Heart right ventricle (tissue), 16 donors: ENCODE measurements at regions not wholly inside any gene's neighbourhood (a gene's known extent, or its start where the extent isn't known, plus 50 kb on each side); places are given as distances from the start of the nearest gene placed in this dataset.

Experiments used
- ATAC-seq, 8 donors: fragments of 200-7000 bp; cut with Tn5 transposase; one replicate each; pipeline ENCODE4 v1.9.1; 2020; ENCODE audit warnings: mild to moderate bottlenecking in 8 of 8, moderate library complexity in 8 of 8, moderate number of reproducible peaks in 1 of 8
- DNase-seq, 2 donors: peaks; one replicate each; pipeline ENCODE4 v3.0.0-alpha.2; 2020
- H3K27ac ChIP-seq, 10 donors: fragments of 200-600 bp; sonication (generic) in 2 of 10; one replicate each; pipeline versions ENCODE4 v1.5.0 to v1.8.0; 2020 to 2022; ENCODE audit warnings: mild to moderate bottlenecking in 3 of 10
- H3K27me3 ChIP-seq, 7 donors: fragments of 200-600 bp; one replicate each; pipeline ENCODE4 v1.8.0; 2021 to 2022; ENCODE audit warnings: mild to moderate bottlenecking in 2 of 7
- H3K36me3 ChIP-seq, 9 donors: fragments of 200-600 bp; sonication (generic) in 1 of 9; one replicate each; pipeline versions ENCODE4 v1.5.0 to v1.8.0; 2020 to 2022; ENCODE audit warnings: mild to moderate bottlenecking in 2 of 9
- H3K4me1 ChIP-seq, 9 donors: fragments of 200-600 bp; sonication (generic) in 1 of 9; one replicate each; pipeline versions ENCODE4 v1.5.0 to v1.8.0; 2020 to 2022; ENCODE audit warnings: mild to moderate bottlenecking in 4 of 9
- H3K4me3 ChIP-seq, 10 donors: fragments of 200-600 bp; sonication (generic) in 2 of 10; one replicate each; pipeline versions ENCODE4 v1.5.0 to v1.8.0; 2020 to 2022; ENCODE audit warnings: mild to moderate bottlenecking in 7 of 10, moderate library complexity in 2 of 10
- H3K9me3 ChIP-seq, 11 donors: fragments of 200-600 bp in 10 of 11; sonication (generic) in 2 of 11; one replicate each; pipeline versions ENCODE4 v1.5.0 to v1.8.0; 2013 to 2022; ENCODE audit warnings: mild to moderate bottlenecking in 2 of 11, control low read depth in 1 of 11, moderate library complexity in 1 of 11
- CTCF ChIP-seq, 9 donors: fragments of 200-600 bp; sonication (generic) in 2 of 9; IDR thresholded peaks; one replicate each; pipeline versions ENCODE4 v1.5.0 to v1.8.0; 2021 to 2022; ENCODE audit warnings: antibody characterized with exemption in 9 of 9, mild to moderate bottlenecking in 5 of 9, moderate library complexity in 1 of 9
- WGBS, 2 donors: extraction: QIAGEN DNeasy Blood & Tissue Kit; methylation state at CpG; one replicate each; pipeline ENCODE4 v1.1.7; 2013; ENCODE audit warnings: inconsistent platforms in 1 of 2; 5-methylcytosine and 5-hydroxymethylcytosine counted together
- intact Hi-C, 10 donors: fragments of 100-400 bp; cut with DNase I; formaldehyde crosslinking; loops; one replicate each; pipeline versions ENCODE4 v1.11.1 to v1.14.2; 2022
- donor health status: Arrhythmogenic right ventricular cardiomyopathy.
- donor health status: ischemic (EF 13 %, LVEDD 7.1; RV severe dilation, severe dysfunction).
- donor health status: healthy with polysubstance abuse.
- donor health status: DM: no; HTN: yes; CAD: no.
- donor health status: DM: no; HTN: no; CAD: no.
- donor health status: ischemic (EF 25% LVEDD 6.9; RV normal size, moderate dysfunction).
- donor health status: ischemic (EF 25% LVEDD 5.7; RV mildly dilated, moderate dysfunction).
- donor health status: healthy.
- donor health status: DM: yes; HTN: yes; CAD: no.
- donor health status: Ischemic cardiomyopathy.
- donor health status: ischemic (EF 35%, LVEDD 5.7; RV mildly dilated, moderate dysfunction).
- donor health status: nonischemic (EF 11% LVEDD 7.7; RV severe dilation, severe dysfunction).
- donor health status: DM: yes; HTN: yes; CAD: no.
- donor health status: PGD.
- donor health status: ischemic (EF 29% LVEDD 5.4; RV normal size, mild dysfunction).
- donor health status: nonischemic (EF 23%, LVEDD 6.1; RV moderate dilation, normal function).

- no peak overlapping the region for H3K27ac ChIP-seq
- no peak for TF ChIP-seq CTCF (IDR thresholded peaks at IDR 0.05)
- H3K36me3 ChIP-seq = peaks cover 0 to 22% (median 0%) of the 10 kb centered on the region in 9 donors
- 92 to 97% methylated on average over 1 of the region's 1 CpG for WGBS, 2 donors
- H3K4me3 ChIP-seq = no peak overlapping the region
- peaks cover 0 to 32% (median 6%) of the 10 kb centered on the region in 9 donors for H3K4me1 ChIP-seq
- ATAC-seq (no peak), DNase-seq (no peak)
- intact Hi-C loops = no loop called here
- peaks cover 0 to 6% (median 0%) of the 10 kb centered on the region in 11 donors for H3K9me3 ChIP-seq
- no peaks in the 10 kb centered on the region for H3K27me3 ChIP-seq
Measured at GRCh38 chr13:73991384-73991783, 142.8 kb downstream of the KLF12 start.

- no peak for TF ChIP-seq CTCF (IDR thresholded peaks at IDR 0.05)
- H3K9me3 ChIP-seq = peaks cover 0 to 6% (median 0%) of the 10 kb centered on the region in 11 donors
- no peaks in the 10 kb centered on the region for H3K27me3 ChIP-seq
- H3K27ac ChIP-seq = no peak overlapping the region
- DNase-seq = no peak
- peaks cover 0 to 21% (median 0%) of the 10 kb centered on the region in 9 donors for H3K36me3 ChIP-seq
- intact Hi-C loops = no loop called here
- H3K4me1 ChIP-seq = peaks cover 2 to 39% (median 25%) of the 10 kb centered on the region in 9 donors
- peak in 1 of 8 donors; percentile 21 for ATAC-seq
- H3K4me3 ChIP-seq = no peak overlapping the region
- WGBS, 2 donors = 91 to 92% methylated on average over 4 of the region's 4 CpGs
Measured at GRCh38 chr13:73989244-73989843, 144.9 kb downstream of the KLF12 start.

- H3K27me3 ChIP-seq = no peaks in the 10 kb centered on the region
- no peak overlapping the region for H3K27ac ChIP-seq
- H3K4me3 ChIP-seq = no peak overlapping the region
- no peak for TF ChIP-seq CTCF (IDR thresholded peaks at IDR 0.05)
- peaks cover 2 to 48% (median 34%) of the 10 kb centered on the region in 9 donors for H3K4me1 ChIP-seq
- H3K36me3 ChIP-seq = peaks cover 0 to 13% (median 0%) of the 10 kb centered on the region in 9 donors
- ATAC-seq = no peak
- no peak for DNase-seq
- peaks cover 0 to 6% (median 0%) of the 10 kb centered on the region in 11 donors for H3K9me3 ChIP-seq
- WGBS, 2 donors = 97 to 100% methylated on average over 1 of the region's 1 CpG
- intact Hi-C loops = no loop called here
Measured at GRCh38 chr13:73988461-73988860, 145.7 kb downstream of the KLF12 start.

GRCh38 chr13:73987618-73988017 lies 146.6 kb downstream of the KLF12 start:
- intact Hi-C loops = no loop called here
- H3K4me1 ChIP-seq = peaks cover 2 to 57% (median 36%) of the 10 kb centered on the region in 9 donors

More at GRCh38 chr13:73987618-73988017, 146.6 kb downstream of the KLF12 start:
- Histone ChIP-seq H3K4me3 (no peak overlapping the region), H3K36me3 (peaks cover 0 to 7% (median 0%) of the 10 kb centered on the region in 9 donors), H3K9me3 (peaks cover 0 to 6% (median 0%) of the 10 kb centered on the region in 11 donors), H3K27me3 (no peaks in the 10 kb centered on the region), H3K27ac (no peak overlapping the region)
- no peak for TF ChIP-seq CTCF (IDR thresholded peaks at IDR 0.05)
- 91 to 95% methylated on average over 1 of the region's 1 CpG for WGBS, 2 donors
- DNase-seq (no peak), ATAC-seq (no peak)
